Thymus (tissue), 11 donors: ENCODE measurements at regions not wholly inside any gene's neighbourhood (a gene's known extent, or its start where the extent isn't known, plus 50 kb on each side); places are given as distances from the start of the nearest gene placed in this dataset.

ENCODE experiments used
- DNase-seq, 9 donors: peaks; one replicate each; pipeline ENCODE4 v3.0.0-alpha.2; 2013; ENCODE audit warnings: low spot score in 9 of 9, low read depth in 6 of 9, missing footprints in 1 of 9
- H3K27ac ChIP-seq, 2 donors: one replicate each; pipeline ENCODE4 v1.5.1; 2013; ENCODE audit warnings: control low read depth in 1 of 2, low read depth in 1 of 2, low read length in 1 of 2, mild to moderate bottlenecking in 1 of 2, moderate library complexity in 1 of 2
- H3K27me3 ChIP-seq, 2 donors: one replicate each; pipeline ENCODE4 v1.5.1; 2013; ENCODE audit warnings: low read length in 1 of 2; ENCODE audit not compliant: control insufficient read depth in 2 of 2, insufficient read depth in 1 of 2
- H3K36me3 ChIP-seq, 2 donors: one replicate each; pipeline ENCODE4 v1.5.1; 2013; ENCODE audit warnings: low read length in 1 of 2, mild to moderate bottlenecking in 1 of 2, moderate library complexity in 1 of 2; ENCODE audit not compliant: control insufficient read depth in 2 of 2, insufficient read depth in 2 of 2
- H3K4me1 ChIP-seq, 2 donors: one replicate each; pipeline ENCODE4 v1.5.1; 2013; ENCODE audit warnings: low read length in 2 of 2; ENCODE audit not compliant: control insufficient read depth in 2 of 2, insufficient read depth in 2 of 2
- H3K4me3 ChIP-seq, 2 donors: one replicate each; pipeline ENCODE4 v1.5.1; 2013; ENCODE audit warnings: low read length in 2 of 2, control low read depth in 1 of 2, mild to moderate bottlenecking in 1 of 2
- H3K9me3 ChIP-seq, 2 donors: one replicate each; pipeline ENCODE4 v1.5.1; 2013; ENCODE audit warnings: low read length in 1 of 2, mild to moderate bottlenecking in 1 of 2; ENCODE audit not compliant: control insufficient read depth in 2 of 2, insufficient read depth in 1 of 2
- WGBS: extraction: QIAGEN DNeasy Blood & Tissue Kit; methylation state at CpG from one replicate; pipeline ENCODE4 v1.1.7; 2013; 5-methylcytosine and 5-hydroxymethylcytosine counted together
- donor health status: healthy.

- H3K27me3 ChIP-seq: no peaks in the 10 kb centered on the region
- H3K4me3 ChIP-seq: no peak overlapping the region
- H3K4me1 ChIP-seq: no peaks in the 10 kb centered on the region
- WGBS: 94% methylated on average over 1 of the region's 1 CpG
- H3K36me3 ChIP-seq: no peaks in the 10 kb centered on the region
- no peak for DNase-seq
- H3K27ac ChIP-seq: no peak overlapping the region
- no peaks in the 10 kb centered on the region for H3K9me3 ChIP-seq
Measured at GRCh38 chr9:118321788-118322187, 617.6 kb downstream of the TLR4 start.

- no peak for DNase-seq
- Histone ChIP-seq H3K27me3 (no peaks in the 10 kb centered on the region), H3K4me3 (no peak overlapping the region), H3K36me3 (no peaks in the 10 kb centered on the region), H3K9me3 (no peaks in the 10 kb centered on the region), H3K27ac (no peak overlapping the region), H3K4me1 (no peaks in the 10 kb centered on the region)
- 97% methylated on average over 2 of the region's 2 CpGs for WGBS
Measured at GRCh38 chr9:118324706-118325105, 620.5 kb downstream of the TLR4 start.

- no peak overlapping the region for H3K4me3 ChIP-seq
- H3K9me3 ChIP-seq: no peaks in the 10 kb centered on the region
- H3K4me1 ChIP-seq: no peaks in the 10 kb centered on the region
- DNase-seq: no peak
- WGBS: 87% methylated on average over 2 of the region's 2 CpGs
- no peak overlapping the region for H3K27ac ChIP-seq
- no peaks in the 10 kb centered on the region for H3K27me3 ChIP-seq
- no peaks in the 10 kb centered on the region for H3K36me3 ChIP-seq
Measured at GRCh38 chr9:118325757-118326156, 621.6 kb downstream of the TLR4 start.

GRCh38 chr9:118326326-118326725 is 622.1 kb downstream of the TLR4 start:
- no peaks in the 10 kb centered on the region for H3K36me3 ChIP-seq
- no peaks in the 10 kb centered on the region for H3K9me3 ChIP-seq
- no peak overlapping the region for H3K4me3 ChIP-seq
- H3K27me3 ChIP-seq: no peaks in the 10 kb centered on the region
- DNase-seq: no peak
- H3K27ac ChIP-seq: no peak overlapping the region
- WGBS: 95% methylated on average over 5 of the region's 5 CpGs
- no peaks in the 10 kb centered on the region for H3K4me1 ChIP-seq

GRCh38 chr9:118330191-118330986 is 626.2 kb downstream of the TLR4 start:
- Histone ChIP-seq H3K4me1 (no peaks in the 10 kb centered on the region), H3K36me3 (no peaks in the 10 kb centered on the region), H3K4me3 (no peak overlapping the region), H3K27me3 (no peaks in the 10 kb centered on the region), H3K9me3 (no peaks in the 10 kb centered on the region), H3K27ac (no peak overlapping the region)
- WGBS: 80% methylated on average over 10 of the region's 10 CpGs
- no peak for DNase-seq

- no peaks in the 10 kb centered on the region for H3K27me3 ChIP-seq
- no peaks in the 10 kb centered on the region for H3K36me3 ChIP-seq
- WGBS: 92% methylated on average over 5 of the region's 5 CpGs
- no peak overlapping the region for H3K4me3 ChIP-seq
- no peak for DNase-seq
- H3K9me3 ChIP-seq: no peaks in the 10 kb centered on the region
- H3K27ac ChIP-seq: no peak overlapping the region
- H3K4me1 ChIP-seq: no peaks in the 10 kb centered on the region
Measured at GRCh38 chr9:118331622-118332045, 627.4 kb downstream of the TLR4 start.

- Histone ChIP-seq H3K27ac (no peak overlapping the region), H3K36me3 (no peaks in the 10 kb centered on the region), H3K27me3 (no peaks in the 10 kb centered on the region), H3K4me3 (no peak overlapping the region), H3K4me1 (no peaks in the 10 kb centered on the region), H3K9me3 (no peaks in the 10 kb centered on the region)
- no peak for DNase-seq
- WGBS: 86% methylated on average over 5 of the region's 5 CpGs
Measured at GRCh38 chr9:118336250-118336942, 632.2 kb downstream of the TLR4 start.

GRCh38 chr9:118336943-118337330 is 632.7 kb downstream of the TLR4 start:
- Histone ChIP-seq H3K27me3 (no peaks in the 10 kb centered on the region), H3K4me1 (no peaks in the 10 kb centered on the region), H3K36me3 (no peaks in the 10 kb centered on the region), H3K9me3 (no peaks in the 10 kb centered on the region), H3K4me3 (no peak overlapping the region), H3K27ac (no peak overlapping the region)
- WGBS: 89% methylated on average over 2 of the region's 2 CpGs
- no peak for DNase-seq

- DNase-seq: no peak
- 94% methylated on average over 4 of the region's 4 CpGs for WGBS
- no peak overlapping the region for H3K4me3 ChIP-seq
- H3K36me3 ChIP-seq: no peaks in the 10 kb centered on the region
- H3K27me3 ChIP-seq: no peaks in the 10 kb centered on the region
- H3K4me1 ChIP-seq: no peaks in the 10 kb centered on the region
- H3K27ac ChIP-seq: no peak overlapping the region
- peaks cover 1 to 14% of the 10 kb centered on the region in 2 donors for H3K9me3 ChIP-seq
Measured at GRCh38 chr9:118360036-118360435, 655.8 kb downstream of the TLR4 start.
